ENCODE measurements at regions not wholly inside any gene's neighbourhood (a gene's known extent, or its start where the extent isn't known, plus 50 kb on each side); places are given as distances from the start of the nearest gene placed in this dataset.
"Not testable (repeated sequence)": the region's sequence is repeated elsewhere in the genome, so short reads cannot be mapped to it uniquely, and the experiment has no call there.

GRCh38 chr10:91088300-91089140, 131.9 kb upstream of the PCGF5 start:
- no peak for DNase-seq (ENCODE audit: low spot score)

- DNase-seq (ENCODE audit: low spot score), result no peak
Observed at GRCh38 chr10:91090761-91091529, 129.5 kb upstream of the PCGF5 start.

GRCh38 chr10:91091780-91092179, 128.7 kb upstream of the PCGF5 start:
- DNase-seq (ENCODE audit: low spot score), result no peak

GRCh38 chr10:91096274-91096673, 124.2 kb upstream of the PCGF5 start:
- DNase-seq (ENCODE audit: low spot score), result no peak

GRCh38 chr10:91097313-91097712, 123.2 kb upstream of the PCGF5 start:
- no peak for DNase-seq (ENCODE audit: low spot score)

DNA sequence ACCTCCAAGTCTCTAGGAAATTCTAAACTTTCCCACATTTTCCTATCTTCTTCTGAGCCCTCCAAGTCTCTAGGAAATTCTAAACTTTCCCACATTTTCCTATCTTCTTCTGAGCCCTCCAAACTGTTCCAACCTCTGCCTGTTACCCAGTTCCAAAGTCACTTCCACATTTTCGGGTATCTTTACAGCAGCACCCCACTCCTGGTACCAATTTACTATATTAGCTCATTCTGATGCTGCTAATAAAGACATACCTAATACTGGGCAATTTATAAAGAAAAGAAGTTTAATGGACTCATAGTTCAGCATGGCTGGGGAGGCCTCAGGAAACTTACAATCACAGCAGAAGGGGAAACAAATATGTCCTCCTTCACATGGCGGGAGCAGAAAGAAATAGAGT, 122.4 kb upstream of the PCGF5 start:
- not testable (repeated sequence) for DNase-seq (ENCODE audit: low spot score)

DNA sequence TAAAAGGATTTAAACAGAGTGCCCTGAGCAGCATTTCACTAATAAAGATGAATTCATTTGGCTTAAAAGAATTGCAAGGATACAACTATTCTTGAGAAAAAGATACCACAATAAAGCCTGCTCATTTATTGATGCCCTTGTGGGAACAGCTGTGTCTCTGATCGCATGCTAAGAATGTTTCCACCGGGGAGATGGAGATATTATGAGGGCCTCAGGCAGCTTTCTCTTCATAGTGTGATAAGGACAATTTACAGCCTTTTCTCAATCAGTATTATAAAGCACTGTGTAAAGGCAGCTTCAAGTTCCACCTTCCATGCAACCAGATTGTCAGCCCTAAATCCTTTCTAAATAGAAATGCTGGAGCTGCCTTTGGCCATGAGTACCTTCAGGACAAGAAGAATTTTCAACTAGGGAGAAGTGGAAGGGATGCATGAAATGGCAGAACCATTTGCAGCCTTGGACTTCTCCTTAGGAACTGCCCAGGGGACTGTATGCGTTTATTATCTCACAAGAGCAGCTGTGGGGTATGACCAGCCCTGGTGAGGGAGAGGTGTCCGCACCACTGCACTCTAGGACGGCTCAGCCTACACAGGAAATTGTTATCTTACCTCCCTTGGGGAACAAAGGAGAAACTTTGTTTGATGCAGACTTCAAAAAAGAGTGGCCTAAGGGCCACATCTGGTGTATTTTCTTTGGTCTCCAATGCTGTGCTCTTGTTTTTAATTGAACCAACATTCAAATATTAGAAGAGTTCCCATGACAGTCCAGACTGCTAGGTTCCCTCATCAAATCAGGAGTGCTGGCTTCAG, 116.9 kb upstream of the PCGF5 start:
- no peak for DNase-seq (ENCODE audit: low spot score)

DNA sequence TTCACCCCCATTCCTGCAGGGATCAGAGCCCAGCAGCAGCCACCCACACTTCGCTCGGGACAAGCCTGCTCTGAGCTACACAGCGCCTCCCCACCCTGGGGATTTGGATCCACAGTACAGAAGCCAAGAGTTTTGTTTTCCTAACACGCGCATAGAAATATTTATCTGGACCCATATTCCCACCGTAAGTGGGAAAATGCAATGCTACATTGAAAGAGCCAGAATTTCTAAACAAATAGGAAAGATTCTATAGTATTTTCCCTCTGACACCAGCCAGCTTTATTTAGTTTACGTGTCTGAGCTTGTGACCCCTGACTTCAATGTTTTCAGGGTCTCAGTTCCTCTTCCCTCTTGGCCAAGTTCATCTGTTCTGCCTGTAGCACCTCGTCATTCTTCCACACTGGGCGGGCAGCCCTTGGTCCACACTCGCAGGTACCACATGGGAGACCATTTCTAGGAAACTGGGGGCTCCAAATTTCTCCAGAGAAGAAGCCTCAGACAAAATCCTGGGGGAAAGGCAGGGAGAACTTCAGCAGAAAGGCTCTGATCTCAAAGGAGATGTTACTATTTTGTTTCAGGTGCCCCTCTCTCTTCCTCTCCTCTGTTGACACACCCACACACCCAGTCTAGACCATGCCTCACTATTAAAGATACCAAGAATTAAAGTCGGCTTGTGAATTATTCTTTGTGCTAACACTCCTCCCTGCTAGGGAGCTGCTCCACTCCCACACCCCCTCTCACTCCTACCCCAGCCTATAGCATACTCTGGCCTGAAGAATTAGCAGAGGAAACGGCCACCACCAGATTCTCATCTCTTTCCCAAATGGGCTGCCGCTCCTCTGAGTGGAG, 116.0 kb upstream of the PCGF5 start:
- DNase-seq (ENCODE audit: low spot score), result no peak

GRCh38 chr10:91105269-91105668, 115.2 kb upstream of the PCGF5 start:
- no peak for DNase-seq (ENCODE audit: low spot score)

DNA sequence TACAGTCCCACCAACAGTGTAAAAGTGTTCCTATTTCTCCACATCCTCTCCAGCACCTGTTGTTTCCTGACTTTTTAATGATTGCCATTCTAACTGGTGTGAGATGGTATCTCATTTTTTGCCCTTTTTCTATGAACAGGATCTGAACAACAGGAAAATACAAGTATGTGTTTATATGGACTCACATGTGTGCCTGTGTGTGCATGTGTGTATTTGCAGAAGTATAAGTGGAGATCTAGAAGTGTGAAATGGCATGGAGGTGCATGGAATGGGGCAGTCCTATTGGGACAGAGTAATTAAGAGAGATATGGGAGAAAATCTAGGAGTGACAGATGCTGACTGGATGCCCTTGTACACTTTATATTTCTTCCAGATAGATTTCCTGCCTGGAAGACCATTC, 111.6 kb upstream of the PCGF5 start:
- no peak for DNase-seq (ENCODE audit: low spot score)

- no peak for DNase-seq (ENCODE audit: low spot score)
Observed at GRCh38 chr10:91111060-91111459, 109.4 kb upstream of the PCGF5 start.

DNA sequence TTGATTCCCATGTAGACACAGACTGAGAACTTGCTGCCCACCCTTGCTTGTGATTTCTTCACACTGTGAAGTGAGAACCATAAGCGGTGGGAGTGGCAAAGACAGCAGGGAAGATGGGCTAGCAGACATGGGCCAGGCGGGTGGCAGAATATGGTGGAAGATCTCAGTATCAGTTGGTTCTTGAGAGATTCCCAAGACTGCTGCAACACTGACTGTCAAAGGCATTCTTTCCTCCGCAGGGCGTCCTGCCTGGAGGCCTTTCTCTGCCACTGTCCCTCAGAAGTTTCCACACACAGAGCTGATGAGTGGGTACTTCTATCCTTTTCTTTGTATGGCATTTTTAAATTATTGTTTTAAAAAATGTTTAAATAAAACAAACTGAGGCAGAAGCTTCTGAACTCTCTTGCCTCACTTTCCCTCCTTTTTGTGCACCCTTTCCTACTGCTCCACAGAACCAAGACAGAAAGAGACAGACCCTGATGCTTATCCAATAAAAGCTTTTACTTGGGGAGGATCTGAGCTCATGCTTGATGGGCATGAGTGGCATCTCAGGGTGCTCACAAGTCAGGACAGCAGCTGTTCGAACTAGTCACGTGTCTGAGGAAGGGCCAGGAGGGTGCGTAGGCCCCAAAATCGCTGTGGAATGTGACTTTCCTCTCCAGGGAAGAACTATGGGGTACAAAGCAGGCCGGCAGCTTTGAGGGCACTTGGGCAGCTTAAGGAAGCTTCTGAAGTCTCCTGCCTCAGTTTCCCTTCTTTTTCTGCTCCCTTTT, 104.7 kb upstream of the PCGF5 start:
- DNase-seq (ENCODE audit: low spot score), result no peak

DNA sequence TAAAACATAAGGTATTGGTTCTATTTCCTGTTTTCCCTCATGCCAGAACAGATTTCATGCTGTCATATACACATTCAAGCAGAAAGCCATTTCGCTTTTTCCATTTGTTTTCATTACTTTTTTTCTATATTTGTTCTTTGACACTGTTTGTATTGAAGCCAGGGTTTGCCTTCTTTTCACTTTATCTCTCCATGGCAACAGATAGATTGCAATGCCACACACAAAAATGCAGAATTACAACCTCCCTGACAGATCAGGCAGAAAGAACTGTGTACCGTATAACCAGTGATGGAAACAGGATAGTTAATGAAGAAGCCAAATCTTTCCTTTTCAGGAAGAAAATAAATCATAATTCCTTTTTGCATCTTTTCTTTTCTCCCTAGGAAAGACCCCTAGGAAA, 103.0 kb upstream of the PCGF5 start:
- DNase-seq (ENCODE audit: low spot score), result no peak

DNA sequence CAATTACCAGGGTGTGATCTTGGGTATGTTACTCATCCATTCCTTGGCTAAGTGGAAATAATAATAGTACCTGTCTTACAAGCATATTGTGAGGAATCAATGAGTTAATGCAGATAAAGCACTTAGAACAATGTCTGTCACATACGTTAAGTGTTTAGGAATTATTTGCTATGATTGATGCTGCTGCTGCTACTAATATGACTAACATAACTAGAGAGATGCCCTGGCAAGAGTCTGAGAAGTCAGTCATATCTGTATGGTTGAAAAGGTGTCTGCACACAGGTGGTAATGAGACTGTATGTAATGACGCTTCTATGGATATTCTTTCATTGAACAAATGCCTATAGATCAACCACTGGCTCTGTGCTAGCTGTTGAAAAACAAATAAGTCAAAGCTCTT, 100.1 kb upstream of the PCGF5 start:
- no peak for DNase-seq (ENCODE audit: low spot score)

- DNase-seq (ENCODE audit: low spot score), result no peak
Observed at GRCh38 chr10:91123261-91123660, 97.2 kb upstream of the PCGF5 start.

- no peak for DNase-seq (ENCODE audit: low spot score)
Observed at GRCh38 chr10:91124016-91124415, 96.4 kb upstream of the PCGF5 start.

DNA sequence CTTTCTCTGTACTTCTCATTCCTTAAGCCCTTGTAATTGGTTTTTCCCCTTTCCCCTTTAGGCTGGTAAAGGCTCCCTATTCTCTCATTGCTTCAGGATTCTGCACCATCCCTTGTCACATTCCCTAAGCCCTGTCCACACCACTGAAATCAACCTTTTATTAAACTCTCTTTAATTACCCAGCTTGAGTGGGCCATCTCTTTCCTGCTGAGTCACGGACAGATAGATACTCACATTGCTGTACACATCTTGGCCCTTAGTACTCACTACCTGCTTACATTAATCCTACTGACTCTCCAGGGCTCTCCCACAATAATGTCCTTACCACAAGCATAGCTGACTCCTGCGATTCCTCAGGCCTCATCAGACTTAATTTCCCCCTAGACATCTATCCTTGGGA, 94.0 kb upstream of the PCGF5 start:
- DNase-seq (ENCODE audit: low spot score), result no peak

- DNase-seq (ENCODE audit: low spot score), result no peak
Observed at GRCh38 chr10:91127341-91128082, 93.0 kb upstream of the PCGF5 start.

GRCh38 chr10:91135113-91135512, 85.3 kb upstream of the PCGF5 start:
- DNase-seq (ENCODE audit: low spot score), result no peak

DNA sequence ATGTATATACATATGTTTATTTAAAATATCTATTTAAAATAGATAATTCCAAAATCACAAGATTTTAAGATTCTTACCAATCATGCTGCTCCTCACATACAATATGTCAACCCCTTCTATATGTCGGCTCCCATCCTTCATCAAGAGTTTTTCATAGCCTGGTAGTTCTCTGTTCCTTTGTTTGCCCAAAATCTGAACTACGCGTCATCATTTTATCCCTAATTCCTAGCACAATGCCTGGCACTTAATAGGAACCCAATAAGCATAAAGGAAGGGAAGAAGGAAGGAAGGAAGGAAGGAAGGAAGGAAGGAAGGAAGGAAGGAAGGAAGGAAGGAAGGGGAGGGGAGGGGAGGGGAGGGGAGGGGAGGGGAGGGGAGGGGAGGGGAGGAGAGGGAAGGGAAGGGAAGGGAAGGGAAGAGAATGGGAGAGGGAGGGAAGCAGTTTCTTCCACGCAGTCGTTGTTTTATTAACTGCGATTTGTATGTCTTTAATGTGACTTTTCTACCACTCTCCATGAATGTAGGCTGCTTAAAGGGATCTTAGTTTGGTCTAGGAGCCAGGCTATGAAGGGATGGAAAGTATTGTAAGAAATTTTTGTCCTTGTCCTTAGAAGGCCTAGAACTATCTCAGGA, 83.3 kb upstream of the PCGF5 start:
- DNase-seq (ENCODE audit: low spot score), result no peak
